Activated B cell treated with CpG ODN at 0.5 μM for 24 hours (primary cell): ENCODE measurements at regions not wholly inside any gene's neighbourhood (a gene's known extent, or its start where the extent isn't known, plus 50 kb on each side); places are given as distances from the start of the nearest gene placed in this dataset.

Source experiments
- ATAC-seq: fragments of 200-7000 bp; cut with Tn5 transposase; one replicate; pipeline ENCODE4 v1.10.0; 2021; ENCODE audit warnings: low read depth, mild to moderate bottlenecking, moderate library complexity
- CTCF ChIA-PET: fragments of 350-600 bp; sonication (Branson Sonifier 250); formaldehyde crosslinking; loops from one replicate; lab custom pipeline; 2021; ENCODE audit warnings: antibody characterized with exemption; lab: Charles Lee
- POLR2A ChIA-PET: fragments of 350-600 bp; sonication (Branson Sonifier 250); formaldehyde crosslinking; loops from one replicate; lab custom pipeline; 2021; ENCODE audit warnings: antibody characterized with exemption; lab: Charles Lee
- DNase-seq: peaks from one replicate; pipeline ENCODE4 v3.0.0; 2022
- H3K27ac Mint-ChIP-seq: one replicate; pipeline ENCODE4 v1.8.0; 2020; ENCODE audit warnings: mixed read lengths
- H3K27me3 Mint-ChIP-seq: one replicate; pipeline ENCODE4 v1.8.0; 2021; ENCODE audit warnings: mixed read lengths
- H3K36me3 Mint-ChIP-seq: one replicate; pipeline ENCODE4 v1.8.0; 2021; ENCODE audit warnings: low read depth, mixed read lengths
- H3K4me1 Mint-ChIP-seq: one replicate; pipeline ENCODE4 v1.8.0; 2021; ENCODE audit warnings: mixed read lengths
- H3K4me3 Mint-ChIP-seq: one replicate; pipeline ENCODE4 v1.8.0; 2020; ENCODE audit warnings: mild to moderate bottlenecking, mixed read lengths
- H3K9me3 Mint-ChIP-seq: one replicate; pipeline ENCODE4 v1.8.0; 2020; ENCODE audit warnings: mixed read lengths
- CTCF ChIP-seq: fragments of 200-600 bp; IDR thresholded peaks from one replicate; pipeline ENCODE4 v1.8.0; 2022; ENCODE audit warnings: antibody characterized with exemption, mild to moderate bottlenecking
- intact Hi-C: fragments of 100-400 bp; cut with micrococcal nuclease; formaldehyde crosslinking; loops from one replicate; pipeline ENCODE4 v1.15.1; 2024

GRCh38 chr20:22703843-22704242 lies 119.5 kb upstream of the FOXA2 start:
- no peak for TF ChIP-seq CTCF
- intact Hi-C loops = no loop called here
- Mint-ChIP-seq H3K27ac (no peak overlapping the region), H3K27me3 (no peaks in the 10 kb centered on the region), H3K9me3 (no peaks in the 10 kb centered on the region), H3K4me3 (no peak overlapping the region), H3K36me3 (no peaks in the 10 kb centered on the region), H3K4me1 (no peaks in the 10 kb centered on the region)
- DNase-seq (no peak), ATAC-seq (no peak)
- ChIA-PET CTCF (no interaction called here), POLR2A (no interaction called here)

- no peaks in the 10 kb centered on the region for H3K9me3 Mint-ChIP-seq
- intact Hi-C loops = no loop called here
- no peaks in the 10 kb centered on the region for H3K36me3 Mint-ChIP-seq
- no peak for TF ChIP-seq CTCF
- ChIA-PET POLR2A (no interaction called here), CTCF (no interaction called here)
- H3K27ac Mint-ChIP-seq = no peak overlapping the region
- H3K4me1 Mint-ChIP-seq = peaks cover 4% of the 10 kb centered on the region
- no peak overlapping the region for H3K4me3 Mint-ChIP-seq
- ATAC-seq (no peak), DNase-seq (no peak)
- no peaks in the 10 kb centered on the region for H3K27me3 Mint-ChIP-seq
Observed at GRCh38 chr20:22711971-22712755, 127.8 kb upstream of the FOXA2 start.

GRCh38 chr20:22716821-22717351 lies 132.5 kb upstream of the FOXA2 start:
- no peak overlapping the region for H3K27ac Mint-ChIP-seq
- H3K27me3 Mint-ChIP-seq = peaks cover 8% of the 10 kb centered on the region
- peaks cover 4% of the 10 kb centered on the region for H3K4me1 Mint-ChIP-seq
- ChIA-PET CTCF (no interaction called here), POLR2A (no interaction called here)
- H3K36me3 Mint-ChIP-seq = no peaks in the 10 kb centered on the region
- intact Hi-C loops = no loop called here
- ATAC-seq = no peak
- no peaks in the 10 kb centered on the region for H3K9me3 Mint-ChIP-seq
- no peak overlapping the region for H3K4me3 Mint-ChIP-seq
- no peak for TF ChIP-seq CTCF
- DNase-seq = no peak

GRCh38 chr20:22717466-22717865 lies 133.1 kb upstream of the FOXA2 start:
- POLR2A ChIA-PET = no interaction called here
- peaks cover 4% of the 10 kb centered on the region for H3K4me1 Mint-ChIP-seq

More at GRCh38 chr20:22717466-22717865, 133.1 kb upstream of the FOXA2 start:
- no peak for TF ChIP-seq CTCF
- CTCF ChIA-PET = no interaction called here
- no peak overlapping the region for H3K27ac Mint-ChIP-seq
- no peak overlapping the region for H3K4me3 Mint-ChIP-seq
- no peak for DNase-seq
- intact Hi-C loops = no loop called here
- H3K27me3 Mint-ChIP-seq = peaks cover 8% of the 10 kb centered on the region
- H3K9me3 Mint-ChIP-seq = no peaks in the 10 kb centered on the region
- no peaks in the 10 kb centered on the region for H3K36me3 Mint-ChIP-seq
- ATAC-seq = no peak
